Embryonic facial prominence (tissue), 1 donor: ENCODE measurements at regions not wholly inside any gene's neighbourhood (a gene's known extent, or its start where the extent isn't known, plus 50 kb on each side); places are given as distances from the start of the nearest gene placed in this dataset.

Experiments used
- DNase-seq: peaks from one replicate; pipeline ENCODE4 v3.0.0-alpha.2; 2016; ENCODE audit errors: extremely low spot score

DNA sequence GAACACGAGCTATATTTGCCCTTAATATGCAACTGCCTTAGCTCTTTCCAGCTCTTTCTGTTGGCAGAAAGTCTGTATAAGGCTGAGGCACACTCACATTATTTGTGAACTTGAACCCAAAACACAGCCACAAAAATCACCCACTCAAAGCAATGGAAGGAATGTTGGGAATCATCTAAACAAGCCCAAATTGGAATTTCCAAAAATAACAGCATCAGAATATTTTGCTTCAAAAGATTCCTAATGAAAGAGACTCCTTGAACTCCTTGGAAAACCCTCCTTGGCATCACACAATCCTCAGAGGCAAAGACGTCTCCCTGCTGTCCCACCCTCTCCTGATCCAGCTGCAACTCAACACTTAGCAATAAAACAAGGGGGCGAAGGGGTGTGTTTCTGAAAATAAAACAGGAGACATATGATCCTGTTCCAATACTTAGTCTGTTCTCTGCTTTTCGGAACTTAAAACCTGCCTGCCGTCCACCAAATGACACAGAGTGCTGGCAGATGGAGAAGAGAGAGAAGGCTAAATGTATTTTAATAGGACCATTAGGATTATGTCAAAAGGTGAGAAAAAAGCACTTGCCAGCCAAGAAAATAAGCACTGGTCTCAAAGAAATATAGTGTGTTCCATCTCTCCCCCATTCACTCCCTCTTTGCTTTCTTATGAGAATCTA lies 320.7 kb upstream of the JARID2 start:
- no peak for DNase-seq

DNA sequence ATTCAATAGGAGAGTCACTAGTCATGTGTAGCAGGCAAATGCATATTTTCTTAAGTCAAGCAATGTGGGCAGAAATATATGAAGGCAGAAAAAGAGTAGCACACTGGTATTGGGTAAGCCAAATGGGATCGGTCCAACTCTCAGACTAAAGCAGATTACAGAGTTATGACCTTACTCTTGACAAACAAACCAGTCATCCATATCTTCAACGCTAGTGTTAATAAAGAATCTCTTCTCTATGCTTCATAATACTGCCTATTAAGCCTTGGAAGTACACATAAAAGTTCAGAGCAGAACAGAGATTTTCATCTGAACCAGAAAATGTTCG lies 320.2 kb upstream of the JARID2 start:
- DNase-seq, result no peak

- no peak for DNase-seq
These were observed 318.5 kb upstream of the JARID2 start for GRCh38 chr6:14927398-14927797.

- no peak for DNase-seq
These were observed 316.6 kb upstream of the JARID2 start for GRCh38 chr6:14929291-14929690.

DNA sequence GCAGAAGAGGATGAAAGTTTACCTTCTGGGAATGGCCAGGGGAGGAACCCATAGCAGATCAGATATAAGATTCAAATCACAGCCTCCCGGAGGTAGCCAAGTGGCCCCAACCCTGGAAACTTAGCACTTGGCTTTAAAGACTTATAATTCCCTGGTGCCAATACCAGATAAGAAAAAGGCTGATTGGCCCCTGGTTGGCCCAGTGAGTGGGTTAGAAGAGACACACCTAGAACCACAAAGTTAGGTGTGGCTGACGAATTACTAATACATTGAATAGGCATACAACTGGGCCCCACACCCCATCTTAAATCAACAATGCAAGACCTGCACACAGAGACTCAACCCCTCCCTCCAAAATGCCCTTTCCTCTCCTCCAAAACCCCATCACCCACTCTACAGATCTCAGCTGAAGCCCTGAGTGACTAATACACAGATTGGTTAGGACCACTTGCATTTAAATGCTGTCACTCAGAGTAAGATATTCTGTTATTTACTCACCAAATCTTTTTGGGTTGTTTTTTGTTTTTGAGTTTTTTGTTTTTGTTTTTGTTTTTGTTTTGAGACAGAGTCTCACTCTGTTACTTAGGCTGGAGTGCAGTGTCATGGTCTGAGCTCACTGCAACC lies 315.4 kb upstream of the JARID2 start:
- no peak for DNase-seq

GRCh38 chr6:14932485-14933182 lies 313.2 kb upstream of the JARID2 start:
- DNase-seq, result no peak

- DNase-seq, result no peak
These were observed 312.7 kb upstream of the JARID2 start for GRCh38 chr6:14933183-14933544.

GRCh38 chr6:14934013-14934412 lies 311.9 kb upstream of the JARID2 start:
- DNase-seq, result no peak

DNA sequence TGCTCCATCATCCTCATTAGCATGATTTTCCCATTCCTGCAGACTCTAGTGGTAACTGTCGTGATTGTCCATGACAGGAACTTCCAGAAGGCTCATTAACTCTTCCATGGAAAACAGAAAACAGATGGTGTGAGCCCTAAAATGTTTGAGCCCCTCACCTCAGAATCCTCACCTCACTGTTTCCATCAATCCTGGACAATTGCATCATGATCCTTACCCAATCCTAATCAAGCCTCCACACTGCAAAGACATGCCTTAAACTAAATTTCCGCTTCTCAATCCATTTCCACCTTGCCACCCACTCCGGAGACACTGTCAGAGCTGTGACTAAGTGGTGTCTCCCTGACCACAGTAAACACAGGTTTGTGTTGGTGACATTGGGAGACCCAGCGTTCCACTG lies 311.0 kb upstream of the JARID2 start:
- no peak for DNase-seq

GRCh38 chr6:14936861-14937260 lies 309.0 kb upstream of the JARID2 start:
- DNase-seq, result no peak

DNA sequence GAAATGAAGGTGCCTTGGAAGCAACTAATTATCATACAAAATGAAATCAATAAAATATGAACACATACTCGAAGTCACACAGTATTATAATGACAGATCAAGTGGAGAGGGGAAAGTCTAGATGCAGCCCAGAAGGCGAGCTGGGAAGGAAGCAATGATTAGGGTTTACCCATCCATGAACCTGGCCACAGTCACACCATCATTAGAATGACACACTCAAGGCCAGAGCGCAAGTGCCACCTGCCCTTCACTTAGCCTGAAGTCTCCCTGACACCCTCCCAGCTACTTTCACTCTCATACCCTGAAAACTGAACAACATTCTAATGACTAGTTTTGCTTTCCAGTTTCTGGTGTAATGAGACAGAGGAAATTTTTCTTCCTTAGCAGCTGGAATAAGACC lies 302.8 kb upstream of the JARID2 start:
- DNase-seq, result no peak

GRCh38 chr6:14944593-14944992 lies 301.3 kb upstream of the JARID2 start:
- DNase-seq, result no peak

GRCh38 chr6:14945461-14946185 lies 300.2 kb upstream of the JARID2 start:
- DNase-seq, result peak; percentile 43

GRCh38 chr6:14946753-14947152 lies 299.1 kb upstream of the JARID2 start:
- DNase-seq, result no peak

DNA sequence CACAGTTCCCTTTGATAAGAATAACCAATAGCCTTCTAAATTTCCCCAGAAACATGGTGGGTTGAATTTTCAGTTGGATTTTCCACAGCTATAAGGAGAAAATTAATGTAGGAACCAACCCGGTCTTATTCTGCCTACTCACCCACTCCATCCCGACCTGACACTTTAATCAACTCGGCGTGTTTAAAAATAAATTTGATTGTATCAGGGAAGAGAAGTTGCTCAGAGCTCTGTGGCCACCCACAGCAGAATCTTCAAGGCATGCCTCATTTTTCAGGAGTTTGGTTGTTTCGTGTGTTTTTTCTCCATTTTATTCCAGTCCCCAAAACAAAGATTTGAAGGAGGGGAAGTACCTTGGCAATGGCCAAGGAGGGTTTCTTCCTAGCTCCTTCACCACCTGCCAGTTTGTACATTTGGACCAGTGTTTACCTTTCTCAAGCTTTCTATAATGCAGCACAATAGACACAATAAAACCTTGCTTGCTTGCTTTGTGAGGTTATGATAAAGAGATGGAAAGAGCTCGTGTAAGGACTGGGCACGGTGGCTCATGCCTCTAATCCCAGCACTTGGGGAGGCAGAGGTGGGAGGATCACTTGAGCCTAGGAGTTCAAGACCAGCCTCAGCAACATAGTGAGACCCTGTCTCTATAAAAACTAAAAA lies 297.2 kb upstream of the JARID2 start:
- no peak for DNase-seq

- no peak for DNase-seq
These were observed 295.5 kb upstream of the JARID2 start for GRCh38 chr6:14950103-14950969.

DNA sequence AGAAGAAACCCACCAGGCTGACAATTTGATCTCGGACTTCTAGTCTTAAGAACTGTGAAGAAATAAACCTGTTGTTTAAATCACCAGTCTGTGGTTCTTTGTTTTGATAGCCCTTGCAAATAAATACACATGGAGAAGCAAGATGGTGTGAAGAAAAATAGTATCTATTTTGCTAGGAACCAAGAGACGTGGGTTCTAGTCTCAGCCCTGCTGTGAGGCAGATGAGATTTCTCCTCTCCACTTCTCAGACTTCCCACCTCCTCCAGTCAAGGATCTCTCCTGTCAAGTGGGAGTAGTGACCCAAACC lies 294.9 kb upstream of the JARID2 start:
- DNase-seq, result no peak

DNA sequence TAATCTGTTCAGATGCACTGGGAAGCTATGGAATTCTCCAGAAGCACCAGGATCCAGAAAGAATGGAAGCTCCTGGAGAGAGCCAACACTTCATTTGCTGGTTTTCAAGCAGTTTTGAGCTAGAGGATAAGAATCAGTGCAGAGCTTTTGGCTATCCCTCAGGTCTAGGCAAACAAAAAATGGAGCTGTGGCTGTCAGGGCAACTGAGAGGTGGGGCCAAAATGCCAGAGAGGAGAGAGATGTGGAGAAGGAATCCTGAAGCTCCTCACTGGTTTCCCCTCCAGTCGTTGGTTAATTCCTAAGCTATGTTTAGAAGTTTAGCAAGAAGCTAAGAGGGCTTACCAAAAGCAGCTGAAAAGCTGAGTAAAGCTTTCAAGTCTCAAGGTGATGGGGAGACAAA lies 294.2 kb upstream of the JARID2 start:
- no peak for DNase-seq

- no peak for DNase-seq
These were observed 292.0 kb upstream of the JARID2 start for GRCh38 chr6:14953836-14954235.

GRCh38 chr6:14957355-14958059 lies 288.4 kb upstream of the JARID2 start:
- no peak for DNase-seq
